ENCODE measurements at regions not wholly inside any gene's neighbourhood (a gene's known extent, or its start where the extent isn't known, plus 50 kb on each side); places are given as distances from the start of the nearest gene placed in this dataset.

GRCh38 chr12:59007620-59008019 lies 87.3 kb upstream of the LRIG3 start:
- in situ Hi-C loops (cut with MboI; ENCODE audit: low sequenced_read_pairs), result no loop called here

GRCh38 chr12:59005193-59005955 lies 85.1 kb upstream of the LRIG3 start:
- in situ Hi-C loops (cut with MboI; ENCODE audit: low sequenced_read_pairs), result no loop called here

GRCh38 chr12:59004456-59004855 lies 84.2 kb upstream of the LRIG3 start:
- in situ Hi-C loops (cut with MboI; ENCODE audit: low sequenced_read_pairs), result no loop called here

GRCh38 chr12:58995666-58996363 lies 75.5 kb upstream of the LRIG3 start:
- in situ Hi-C loops (cut with MboI; ENCODE audit: low sequenced_read_pairs), result no loop called here

- in situ Hi-C loops (cut with MboI; ENCODE audit: low sequenced_read_pairs), result no loop called here
These were observed 68.5 kb upstream of the LRIG3 start for GRCh38 chr12:58988643-58989344.

GRCh38 chr12:58981961-58982360 lies 61.7 kb upstream of the LRIG3 start:
- in situ Hi-C loops (cut with MboI; ENCODE audit: low sequenced_read_pairs), result no loop called here

- in situ Hi-C loops (cut with MboI; ENCODE audit: low sequenced_read_pairs), result no loop called here
These were observed 60.5 kb upstream of the LRIG3 start for GRCh38 chr12:58980768-58981167.

GRCh38 chr12:58978717-58979116 lies 58.4 kb upstream of the LRIG3 start:
- in situ Hi-C loops (cut with MboI; ENCODE audit: low sequenced_read_pairs), result no loop called here

- in situ Hi-C loops (cut with MboI; ENCODE audit: low sequenced_read_pairs), result no loop called here
These were observed 57.2 kb upstream of the LRIG3 start for GRCh38 chr12:58977476-58977875.

- in situ Hi-C loops (cut with MboI; ENCODE audit: low sequenced_read_pairs), result no loop called here
These were observed 55.8 kb upstream of the LRIG3 start for GRCh38 chr12:58976146-58976545.

All from HL-60/S4 treated with phorbol 12-myristate 13-acetate at 8.2 ng/mL for 4 days and 3 days (cell line).